ENCODE measurements at regions not wholly inside any gene's neighbourhood (a gene's known extent, or its start where the extent isn't known, plus 50 kb on each side); places are given as distances from the start of the nearest gene placed in this dataset.

DNA sequence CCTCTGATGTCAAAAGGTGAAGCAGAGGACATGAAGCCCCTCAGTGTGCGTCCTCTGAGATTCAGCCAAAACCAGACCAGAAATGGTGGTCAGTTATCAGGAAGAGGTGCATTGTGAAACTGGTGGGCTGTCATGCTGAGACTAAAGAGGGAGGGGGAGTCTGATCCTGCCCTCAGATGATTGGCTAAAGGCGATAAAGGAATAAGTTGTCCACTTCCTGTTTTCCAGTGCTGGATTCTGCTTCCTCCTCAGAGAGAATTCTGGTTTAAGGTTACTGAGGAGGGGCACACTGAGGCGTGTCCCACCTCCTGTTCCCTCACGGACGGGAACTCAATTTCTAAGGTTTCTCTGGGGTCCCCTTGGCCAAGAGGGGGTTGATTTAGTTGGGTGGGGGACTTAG is 97.0 kb upstream of the UBE3A start:
- Histone ChIP-seq H2AFZ (replicated peaks; ENCODE audit: low read length, poor library complexity) (no peak overlapping the region), H2BK15ac (ENCODE audit: low read depth, low read length) (no peak overlapping the region), H3K36me3 (ENCODE audit: control insufficient read depth, insufficient read depth, low read length) (no peaks in the 10 kb centered on the region), H3K18ac (ENCODE audit: low read depth, low read length) (no peak overlapping the region), H2BK5ac (ENCODE audit: low read depth, low read length, poor library complexity, severe bottlenecking) (no peak overlapping the region), H3K27ac (ENCODE audit: insufficient read depth, low read length) (no peak overlapping the region), H3K56ac (ENCODE audit: extremely low read depth, insufficient read depth, low read length) (no peak overlapping the region), H2AK5ac (ENCODE audit: low read depth, low read length) (no peak overlapping the region), H3K9me3 (ENCODE audit: control insufficient read depth, insufficient read depth, low read length) (no peaks in the 10 kb centered on the region), H3K9me1 (ENCODE audit: insufficient read depth, low read length) (no peaks in the 10 kb centered on the region), H4K91ac (ENCODE audit: insufficient read depth, low read depth, low read length) (no peak overlapping the region), H3K23ac (ENCODE audit: low read depth, low read length) (no peak overlapping the region), H2BK20ac (ENCODE audit: low read depth, low read length) (no peak overlapping the region), H3K79me1 (ENCODE audit: low read depth in 1 of 2, low read length in 2 of 2) (no peaks in the 10 kb centered on the region), H2AK9ac (replicated peaks; ENCODE audit: low read depth, low read length, poor library complexity) (no peak overlapping the region), H3K4me2 (ENCODE audit: low read depth, low read length) (no peak overlapping the region), H3K4me3 (ENCODE audit: insufficient read depth, low read depth, low read length) (no peak overlapping the region), H4K20me1 (ENCODE audit: insufficient read depth, low read length) (no peaks in the 10 kb centered on the region), H4K8ac (ENCODE audit: low read depth in 2 of 2, low read length in 2 of 2) (no peak overlapping the region), H4K5ac (ENCODE audit: low read depth, low read length) (no peak overlapping the region), H3K14ac (replicated peaks; ENCODE audit: low read depth, low read length) (no peak overlapping the region), H3K4ac (ENCODE audit: low read depth, low read length) (no peak overlapping the region), H3K9ac (ENCODE audit: low read depth, low read length) (no peak overlapping the region), H3K4me1 (ENCODE audit: control insufficient read depth, insufficient read depth, low read length) (no peaks in the 10 kb centered on the region), H3K27me3 (ENCODE audit: control insufficient read depth, insufficient read depth, low read length) (no peaks in the 10 kb centered on the region), H2BK120ac (ENCODE audit: low read depth, low read length) (no peak overlapping the region)
- in situ Hi-C loops (cut with MboI; ENCODE audit: low sequenced_read_pairs) (no loop called here), intact Hi-C loops (cut with micrococcal nuclease) (no loop called here), dilution Hi-C loops (cut with HindIII; ENCODE audit: low sequenced_read_pairs, unreplicated experiment) (no loop called here)
- POLR2A ChIA-PET (ENCODE audit: unreplicated experiment): no interaction called here
- CTCF ChIA-PET: no interaction called here
- TF ChIP-seq NFE2L2 (IDR thresholded peaks at IDR 0.05; ENCODE audit: low read depth, low read length): no peak
- TF ChIP-seq MXI1 (IDR thresholded peaks at IDR 0.05; ENCODE audit: borderline replicate concordance, low read depth, low read length): no peak
- no peak for TF ChIP-seq RFX5 (IDR thresholded peaks at IDR 0.05; ENCODE audit: low read depth, low read length)
- TF ChIP-seq MAFK (IDR thresholded peaks at IDR 0.05; ENCODE audit: low read depth, low read length): no peak
- no peak for TF ChIP-seq RCOR1 (IDR thresholded peaks at IDR 0.05; ENCODE audit: insufficient replicate concordance, low read length)
- no peak for TF ChIP-seq CHD1 (IDR thresholded peaks at IDR 0.05; ENCODE audit: low read depth, low read length)
- TF ChIP-seq BHLHE40 (IDR thresholded peaks at IDR 0.05; ENCODE audit: low read depth, low read length): no peak
- no peak for TF ChIP-seq CEBPB (IDR thresholded peaks at IDR 0.05; ENCODE audit: low read depth, low read length)
- TF ChIP-seq CTCF (conservative IDR thresholded peaks at IDR 0.05; ENCODE audit: low read depth, low read length): no peak
- TF ChIP-seq ELK1 (IDR thresholded peaks at IDR 0.05; ENCODE audit: borderline replicate concordance, low read depth, low read length): no peak
- no peak for TF ChIP-seq POLR2A (IDR thresholded peaks at IDR 0.05; ENCODE audit: low read depth, low read length)
- no peak for TF ChIP-seq MAZ (IDR thresholded peaks at IDR 0.05; ENCODE audit: borderline replicate concordance, low read depth, low read length)
- TF ChIP-seq SMC3 (IDR thresholded peaks at IDR 0.05; ENCODE audit: low read depth, low read length): no peak
- no peak for TF ChIP-seq FOS (IDR thresholded peaks at IDR 0.05; ENCODE audit: low read depth, low read length)
- no peak for TF ChIP-seq USF2 (IDR thresholded peaks at IDR 0.05; ENCODE audit: low read depth, low read length)
- TF ChIP-seq RAD21 (IDR thresholded peaks at IDR 0.05; ENCODE audit: low read length): no peak
- BruUV-seq (replicated peaks): no TSS peak
- ATAC-seq (ENCODE audit: low read depth) (no peak), DNase-seq (no peak)
- no CpG with 5 or more reads among the region's 5 CpGs for WGBS, 2 experiments (ENCODE audit: extremely low coverage in 2 of 2, insufficient read length in 1 of 2)

All from IMR-90 (cell line).